ENCODE measurements at regions not wholly inside any gene's neighbourhood (a gene's known extent, or its start where the extent isn't known, plus 50 kb on each side); places are given as distances from the start of the nearest gene placed in this dataset.

GRCh38 chr20:50341050-50341449 lies 150.4 kb downstream of the CEBPB start:
- intact Hi-C loops (cut with DNase I) = no loop called here
- peaks cover 7% of the 10 kb centered on the region for H3K4me1 ChIP-seq
- 94 to 95% (median 95%) methylated on average over 9 of the region's 9 CpGs for WGBS, 3 donors

GRCh38 chr20:50341880-50342637 lies 151.4 kb downstream of the CEBPB start:
- peaks cover 15% of the 10 kb centered on the region for H3K4me1 ChIP-seq
- H3K27me3 ChIP-seq (ENCODE audit: insufficient read depth in 3 of 3, low read length in 2 of 3) = no peaks in the 10 kb centered on the region
- ATAC-seq (no peak), DNase-seq (no peak)
- no peak overlapping the region for H3K4me3 ChIP-seq
- TF ChIP-seq CTCF (IDR thresholded peaks at IDR 0.05) = no peak
- no peaks in the 10 kb centered on the region for H3K9me3 ChIP-seq
- no peaks in the 10 kb centered on the region for H3K36me3 ChIP-seq (ENCODE audit: insufficient read depth in 1 of 2, low read depth in 1 of 2)
- 91 to 97% (median 93%) methylated on average over 12 of the region's 12 CpGs for WGBS, 3 donors
- intact Hi-C loops (cut with DNase I) = no loop called here
- H3K27ac ChIP-seq = no peak overlapping the region

More at GRCh38 chr20:50341050-50341449, 150.4 kb downstream of the CEBPB start:
- Histone ChIP-seq H3K27ac (no peak overlapping the region), H3K4me3 (no peak overlapping the region), H3K27me3 (ENCODE audit: insufficient read depth in 3 of 3, low read length in 2 of 3) (no peaks in the 10 kb centered on the region), H3K36me3 (ENCODE audit: insufficient read depth in 1 of 2, low read depth in 1 of 2) (no peaks in the 10 kb centered on the region), H3K9me3 (no peaks in the 10 kb centered on the region)
- no peak for TF ChIP-seq CTCF (IDR thresholded peaks at IDR 0.05)
- no peak for ATAC-seq
- DNase-seq = no peak

GRCh38 chr20:50342638-50343102 lies 152.0 kb downstream of the CEBPB start:
- peaks cover 16% of the 10 kb centered on the region for H3K4me1 ChIP-seq
- intact Hi-C loops (cut with DNase I) = no loop called here
- H3K36me3 ChIP-seq (ENCODE audit: insufficient read depth in 1 of 2, low read depth in 1 of 2) = no peaks in the 10 kb centered on the region
- TF ChIP-seq CTCF (IDR thresholded peaks at IDR 0.05) = no peak
- H3K27ac ChIP-seq = no peak overlapping the region
- DNase-seq (no peak), ATAC-seq (no peak)
- no peak overlapping the region for H3K4me3 ChIP-seq
- H3K9me3 ChIP-seq = no peaks in the 10 kb centered on the region
- 90 to 97% (median 91%) methylated on average over 5 of the region's 5 CpGs for WGBS, 3 donors
- no peaks in the 10 kb centered on the region for H3K27me3 ChIP-seq (ENCODE audit: insufficient read depth in 3 of 3, low read length in 2 of 3)

- 89% methylated on average over 10 of the region's 10 CpGs for WGBS, 3 donors
- H3K36me3 ChIP-seq (ENCODE audit: insufficient read depth in 1 of 2, low read depth in 1 of 2) = no peaks in the 10 kb centered on the region
- H3K4me3 ChIP-seq = no peak overlapping the region
- peaks cover 16% of the 10 kb centered on the region for H3K4me1 ChIP-seq
- no peaks in the 10 kb centered on the region for H3K27me3 ChIP-seq (ENCODE audit: insufficient read depth in 3 of 3, low read length in 2 of 3)
- DNase-seq (no peak), ATAC-seq (no peak)
- H3K9me3 ChIP-seq = no peaks in the 10 kb centered on the region
- TF ChIP-seq CTCF (IDR thresholded peaks at IDR 0.05) = no peak
- intact Hi-C loops (cut with DNase I) = no loop called here
- H3K27ac ChIP-seq = no peak overlapping the region
Observed at GRCh38 chr20:50343125-50343489, 152.5 kb downstream of the CEBPB start.
